IMR-90 (cell line): ENCODE measurements at regions not wholly inside any gene's neighbourhood (a gene's known extent, or its start where the extent isn't known, plus 50 kb on each side); places are given as distances from the start of the nearest gene placed in this dataset.

Experiments
- ATAC-seq: fragments of 200-7000 bp; cut with Tn5 transposase; 2 replicates; pipeline ENCODE4 v1.9.1; 2020; ENCODE audit warnings: low read depth, mild to moderate bottlenecking, moderate library complexity
- BruUV-seq: library from RNA; stranded (reverse); fragments of 400-500 nt; replicated peaks from 2 replicates; lab custom pipeline; 2021; lab: Mats Ljungman, UMichigan
- CTCF ChIA-PET: fragments of 300-600 bp; formaldehyde crosslinking; extraction: SDS; loops from one replicate; lab custom pipeline; 2021; ENCODE audit warnings: antibody characterized with exemption; lab: Yijun Ruan, JAX
- POLR2A ChIA-PET: fragments of 300-600 bp; sonication (Branson Sonifier 250); formaldehyde crosslinking; loops from one replicate; lab custom pipeline; 2022; ENCODE audit warnings: antibody characterized with exemption; ENCODE audit not compliant: unreplicated experiment; lab: Charles Lee
- DNase-seq: peaks from one replicate; pipeline ENCODE4 v3.0.0; 2013
- H2AFZ ChIP-seq: replicated peaks from 2 replicates; pipeline ENCODE3; 2013; ENCODE audit warnings: low read length, mild to moderate bottlenecking; ENCODE audit not compliant: poor library complexity
- H2AK5ac ChIP-seq: 2 replicates; pipeline ENCODE4 v1.6.1; 2013; ENCODE audit warnings: low read depth, low read length, inconsistent platforms
- H2AK9ac ChIP-seq: replicated peaks from 2 replicates; pipeline ENCODE3; 2013; ENCODE audit warnings: mild to moderate bottlenecking, low read depth, low read length, moderate library complexity; ENCODE audit not compliant: poor library complexity
- H2BK120ac ChIP-seq: 2 replicates; pipeline ENCODE4 v1.6.1; 2013; ENCODE audit warnings: low read depth, low read length, inconsistent platforms
- H2BK15ac ChIP-seq: 3 replicates; pipeline ENCODE4 v1.6.1; 2013; ENCODE audit warnings: low read depth, low read length, inconsistent platforms
- H2BK20ac ChIP-seq: 2 replicates; pipeline ENCODE4 v1.6.1; 2013; ENCODE audit warnings: low read depth, mild to moderate bottlenecking, inconsistent platforms, low read length, moderate library complexity
- H2BK5ac ChIP-seq: 2 replicates; pipeline ENCODE4 v1.6.1; 2013; ENCODE audit warnings: mild to moderate bottlenecking, low read depth, low read length, inconsistent platforms; ENCODE audit not compliant: poor library complexity, severe bottlenecking
- H3K14ac ChIP-seq: replicated peaks from 2 replicates; pipeline ENCODE4 v1.6.1; 2013; ENCODE audit warnings: low read depth, low read length, inconsistent platforms
- H3K18ac ChIP-seq: 2 replicates; pipeline ENCODE4 v1.6.1; 2013; ENCODE audit warnings: low read depth, low read length, control low read depth
- H3K23ac ChIP-seq: 2 replicates; pipeline ENCODE4 v1.6.1; 2013; ENCODE audit warnings: low read depth, low read length, inconsistent platforms
- H3K27ac ChIP-seq: 2 replicates; pipeline ENCODE4 v1.5.1; 2013; ENCODE audit warnings: mild to moderate bottlenecking, control low read depth, low read length; ENCODE audit not compliant: insufficient read depth
- H3K27me3 ChIP-seq: 2 replicates; pipeline ENCODE4 v1.6.1; 2013; ENCODE audit warnings: low read length; ENCODE audit not compliant: control insufficient read depth, insufficient read depth
- H3K36me3 ChIP-seq: 2 replicates; pipeline ENCODE4 v1.6.1; 2013; ENCODE audit warnings: low read length, mixed read lengths; ENCODE audit not compliant: control insufficient read depth, insufficient read depth
- H3K4ac ChIP-seq: 2 replicates; pipeline ENCODE4 v1.6.1; 2013; ENCODE audit warnings: low read depth, low read length, inconsistent platforms
- H3K4me1 ChIP-seq: 2 replicates; pipeline ENCODE4 v1.6.1; 2013; ENCODE audit warnings: low read length, mixed read lengths; ENCODE audit not compliant: control insufficient read depth, insufficient read depth
- H3K4me2 ChIP-seq: 2 replicates; pipeline ENCODE4 v1.6.1; 2013; ENCODE audit warnings: low read depth, mild to moderate bottlenecking, control low read depth, low read length, moderate library complexity
- H3K4me3 ChIP-seq: 2 replicates; pipeline ENCODE4 v1.5.1; 2013; ENCODE audit warnings: low read depth, mild to moderate bottlenecking, control low read depth, low read length, moderate library complexity; ENCODE audit not compliant: insufficient read depth
- H3K56ac ChIP-seq: 2 replicates; pipeline ENCODE4 v1.6.1; 2013; ENCODE audit warnings: low read length, inconsistent platforms; ENCODE audit not compliant: insufficient read depth; ENCODE audit errors: extremely low read depth
- H3K79me1 ChIP-seq, 2 experiments: 2 replicates each; pipeline ENCODE4 v1.6.1; 2013; ENCODE audit warnings: low read length in 2 of 2, inconsistent platforms in 1 of 2, low read depth in 1 of 2
- H3K9ac ChIP-seq: 2 replicates; pipeline ENCODE4 v1.6.1; 2013; ENCODE audit warnings: low read depth, low read length, control low read depth
- H3K9me1 ChIP-seq: 2 replicates; pipeline ENCODE4 v1.6.1; 2013; ENCODE audit warnings: low read length, inconsistent platforms; ENCODE audit not compliant: insufficient read depth
- H3K9me3 ChIP-seq: 2 replicates; pipeline ENCODE4 v1.6.1; 2013; ENCODE audit warnings: low read length; ENCODE audit not compliant: control insufficient read depth, insufficient read depth
- H4K20me1 ChIP-seq: 2 replicates; pipeline ENCODE4 v1.6.1; 2013; ENCODE audit warnings: low read length, inconsistent platforms; ENCODE audit not compliant: insufficient read depth
- H4K5ac ChIP-seq: 2 replicates; pipeline ENCODE4 v1.6.1; 2013; ENCODE audit warnings: mild to moderate bottlenecking, low read depth, low read length, control low read depth
- H4K8ac ChIP-seq, 2 experiments: 2 replicates each; pipeline ENCODE4 v1.6.1; 2013; ENCODE audit warnings: low read depth in 2 of 2, low read length in 2 of 2, control low read depth in 1 of 2, inconsistent platforms in 1 of 2
- H4K91ac ChIP-seq: 2 replicates; pipeline ENCODE4 v1.6.1; 2013; ENCODE audit warnings: low read depth, low read length, inconsistent platforms; ENCODE audit not compliant: insufficient read depth
- CEBPB ChIP-seq: IDR thresholded peaks from 2 replicates; pipeline ENCODE4 v1.6.1; 2012; ENCODE audit warnings: low read depth, low read length, improper control_type of control experiment
- MXI1 ChIP-seq: IDR thresholded peaks from 2 replicates; pipeline ENCODE4 v1.6.1; 2012; ENCODE audit warnings: low read depth, mild to moderate bottlenecking, low read length, moderate library complexity, borderline replicate concordance
- WGBS, 2 experiments: methylation state at CpG; one replicate each; pipeline versions ENCODE4 v1.1.5 to v1.1.7; 2013; ENCODE audit warnings: missing lambda C conversion rate in 2 of 2; ENCODE audit not compliant: insufficient read length in 1 of 2; ENCODE audit errors: extremely low coverage in 2 of 2; 5-methylcytosine and 5-hydroxymethylcytosine counted together
- dilution Hi-C: fragments of 300-500 bp; cut with HindIII; formaldehyde crosslinking; loops from one replicate; pipeline ENCODE4 v1.14.3; 2018; ENCODE audit warnings: low sequenced_read_pairs; ENCODE audit not compliant: unreplicated experiment
- in situ Hi-C: fragments of 300-500 bp; cut with MboI; formaldehyde crosslinking; loops from 3 replicates; pipeline ENCODE4 v1.14.3; 2019; ENCODE audit warnings: low sequenced_read_pairs, inconsistent platforms, mixed read lengths
- intact Hi-C: fragments of 100-400 bp; cut with micrococcal nuclease; formaldehyde crosslinking; loops from 2 replicates; pipeline ENCODE4 v1.10.0; 2022

DNA sequence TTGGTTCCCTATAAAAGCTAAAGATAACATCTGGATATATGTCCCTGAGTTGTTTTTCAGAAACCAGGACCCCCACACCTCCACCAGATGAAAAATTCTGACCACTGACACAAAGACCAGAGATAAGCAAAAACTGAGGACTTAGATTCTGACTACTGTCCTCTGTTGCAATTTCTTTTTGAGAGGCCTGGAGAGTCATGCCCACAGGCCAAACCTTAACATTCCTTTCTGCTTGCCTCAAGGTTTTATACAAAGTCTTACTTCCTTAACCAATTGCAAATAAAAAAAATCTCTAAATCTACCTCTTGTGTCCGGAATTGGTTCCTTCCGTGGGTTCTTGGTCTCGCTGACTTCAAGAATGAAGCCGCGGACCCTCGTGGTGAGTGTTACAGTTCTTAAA lies 228.5 kb downstream of the ABCC12 start:
- intact Hi-C loops (no loop called here), in situ Hi-C loops (no loop called here), dilution Hi-C loops (no loop called here)
- peak; percentile 57 for ATAC-seq
- ChIA-PET POLR2A (interaction anchor here (0.6 kb wide), 1 partner anchor 107 kb away, joined by 3 read pairs; no protein-coding TSS in a partner anchor), CTCF (no interaction called here)
- H4K8ac ChIP-seq: no peak overlapping the region
- no peak overlapping the region for H3K18ac ChIP-seq
- H3K56ac ChIP-seq: no peak overlapping the region
- H2AK5ac ChIP-seq: no peak overlapping the region
- no peaks in the 10 kb centered on the region for H3K27me3 ChIP-seq
- H3K4me1 ChIP-seq: peaks cover 2% of the 10 kb centered on the region; the same call in 1 of the 2 replicates
- H2BK120ac ChIP-seq: no peak overlapping the region
- TF ChIP-seq MXI1 (no peak), CEBPB (peak; percentile 70)
- H3K23ac ChIP-seq: no peak overlapping the region
- no peaks in the 10 kb centered on the region for H4K20me1 ChIP-seq
- no TSS peak for BruUV-seq
- no peak overlapping the region for H3K4me2 ChIP-seq
- H3K9me3 ChIP-seq: no peaks in the 10 kb centered on the region
- DNase-seq: peak; percentile 52
- H3K27ac ChIP-seq: no peak overlapping the region
- no peak overlapping the region for H3K14ac ChIP-seq
- H3K4me3 ChIP-seq: no peak overlapping the region
- no peak overlapping the region for H2BK20ac ChIP-seq
- 80% methylated on average over 3 of the region's 6 CpGs; no CpG with 5 or more reads in 1 of the 2 experiments for WGBS, 2 experiments
- H2AK9ac ChIP-seq: no peak overlapping the region
- no peaks in the 10 kb centered on the region for H3K36me3 ChIP-seq
- no peak overlapping the region for H3K9ac ChIP-seq
- no peak overlapping the region for H2AFZ ChIP-seq
- no peak overlapping the region for H3K4ac ChIP-seq
- H2BK15ac ChIP-seq: no peak overlapping the region
- H3K9me1 ChIP-seq: no peaks in the 10 kb centered on the region
- H2BK5ac ChIP-seq: no peak overlapping the region
- H3K79me1 ChIP-seq: no peaks in the 10 kb centered on the region
- no peak overlapping the region for H4K5ac ChIP-seq
- no peak overlapping the region for H4K91ac ChIP-seq
